Liver (tissue), 8 donors: ENCODE measurements at regions not wholly inside any gene's neighbourhood (a gene's known extent, or its start where the extent isn't known, plus 50 kb on each side); places are given as distances from the start of the nearest gene placed in this dataset.

Experiments
- DNase-seq: peaks from one replicate; pipeline ENCODE4 v3.0.0-alpha.2; 2017; ENCODE audit warnings: low spot score
- H3K27ac ChIP-seq, 2 donors: one replicate each; pipeline ENCODE4 v1.7.0; 2013; ENCODE audit warnings: inconsistent platforms in 2 of 2, low read length in 2 of 2, control low read depth in 1 of 2, low read depth in 1 of 2, mild to moderate bottlenecking in 1 of 2
- H3K27me3 ChIP-seq, 4 donors: one replicate each; pipeline versions ENCODE4 v1.6.1 to v1.7.0; 2013; ENCODE audit warnings: low read length in 3 of 4, inconsistent platforms in 1 of 4, mild to moderate bottlenecking in 1 of 4, moderate library complexity in 1 of 4; ENCODE audit not compliant: control insufficient read depth in 4 of 4, insufficient read depth in 4 of 4
- H3K36me3 ChIP-seq, 4 donors: one replicate each; pipeline versions ENCODE4 v1.6.1 to v1.7.0; 2013; ENCODE audit warnings: low read length in 3 of 4, mild to moderate bottlenecking in 3 of 4, low read depth in 1 of 4, moderate library complexity in 1 of 4; ENCODE audit not compliant: control insufficient read depth in 4 of 4, insufficient read depth in 3 of 4
- H3K4me1 ChIP-seq, 4 donors: one replicate each; pipeline versions ENCODE4 v1.6.1 to v1.7.0; 2013; ENCODE audit warnings: low read length in 3 of 4, mild to moderate bottlenecking in 3 of 4, moderate library complexity in 1 of 4; ENCODE audit not compliant: control insufficient read depth in 4 of 4, insufficient read depth in 4 of 4
- H3K4me3 ChIP-seq, 3 donors: one replicate each; pipeline versions ENCODE4 v1.6.1 to v1.7.0; 2013; ENCODE audit warnings: low read length in 3 of 3, control low read depth in 1 of 3, low read depth in 1 of 3, mild to moderate bottlenecking in 1 of 3
- H3K9ac ChIP-seq, 2 donors: one replicate each; pipeline ENCODE4 v1.7.0; 2013; ENCODE audit warnings: low read length in 2 of 2, mild to moderate bottlenecking in 2 of 2, moderate library complexity in 2 of 2, control low read depth in 1 of 2, low read depth in 1 of 2
- H3K9me3 ChIP-seq, 4 donors: one replicate each; pipeline versions ENCODE4 v1.6.1 to v1.7.0; 2013; ENCODE audit warnings: low read length in 3 of 4; ENCODE audit not compliant: control insufficient read depth in 4 of 4
- EGR1 ChIP-seq, 2 donors: IDR thresholded peaks; 2 replicates each; pipeline ENCODE4 v1.6.1; 2016 to 2018; ENCODE audit warnings: antibody characterized with exemption in 2 of 2, low read depth in 2 of 2
- FOXA1 ChIP-seq: IDR thresholded peaks from 2 replicates; pipeline ENCODE4 v1.6.1; 2016; ENCODE audit warnings: antibody characterized with exemption
- FOXA2 ChIP-seq: IDR thresholded peaks from 2 replicates; pipeline ENCODE4 v1.6.1; 2016; ENCODE audit warnings: antibody characterized with exemption
- GABPA ChIP-seq, 2 donors: IDR thresholded peaks in 1 of 2; conservative IDR thresholded peaks in 1 of 2; 2 replicates each; pipeline ENCODE4 v1.6.1; 2016; ENCODE audit warnings: antibody characterized with exemption in 2 of 2, mild to moderate bottlenecking in 1 of 2, moderate library complexity in 1 of 2
- HNF4A ChIP-seq, 2 donors: conservative IDR thresholded peaks; 2 replicates each; pipeline ENCODE4 v1.6.1; 2016; ENCODE audit warnings: antibody characterized with exemption in 2 of 2, mild to moderate bottlenecking in 2 of 2
- HNF4G ChIP-seq: IDR thresholded peaks from 2 replicates; pipeline ENCODE4 v1.6.1; 2016; ENCODE audit warnings: antibody characterized with exemption
- JUND ChIP-seq, 2 donors: IDR thresholded peaks; 2 replicates each; pipeline ENCODE4 v1.6.1; 2016; ENCODE audit warnings: antibody characterized with exemption in 2 of 2
- NR2F2 ChIP-seq: IDR thresholded peaks from 2 replicates; pipeline ENCODE4 v1.6.1; 2016; ENCODE audit warnings: antibody characterized with exemption
- RAD21 ChIP-seq, 2 donors: IDR thresholded peaks; 2 replicates each; pipeline ENCODE4 v1.6.1; 2016; ENCODE audit warnings: antibody characterized with exemption in 2 of 2, mild to moderate bottlenecking in 2 of 2
- RXRA ChIP-seq, 2 donors: IDR thresholded peaks; 2 replicates each; pipeline ENCODE4 v1.6.1; 2017 to 2018; ENCODE audit warnings: antibody characterized with exemption in 2 of 2, mild to moderate bottlenecking in 1 of 2
- SP1 ChIP-seq: IDR thresholded peaks from 2 replicates; pipeline ENCODE4 v1.6.1; 2018; ENCODE audit warnings: antibody characterized with exemption, mild to moderate bottlenecking
- YY1 ChIP-seq: IDR thresholded peaks from 2 replicates; pipeline ENCODE4 v1.6.1; 2016; ENCODE audit warnings: antibody characterized with exemption, mild to moderate bottlenecking
- WGBS: extraction: QIAGEN DNeasy Blood & Tissue Kit; methylation state at CpG from one replicate; pipeline ENCODE4 v1.1.7; 2013; 5-methylcytosine and 5-hydroxymethylcytosine counted together
- TF ChIP-seq, protein P1 (sequence below): IDR thresholded peaks from 2 replicates; pipeline ENCODE4 v1.6.1; 2016; ENCODE audit warnings: antibody characterized with exemption
- TF ChIP-seq, protein P2 (sequence below): IDR thresholded peaks from 2 replicates; pipeline ENCODE4 v1.6.1; 2016; ENCODE audit warnings: antibody characterized with exemption
- TF ChIP-seq, protein P3 (sequence below): IDR thresholded peaks from 2 replicates; pipeline ENCODE4 v1.6.1; 2016; ENCODE audit warnings: antibody characterized with exemption, mild to moderate bottlenecking
- TF ChIP-seq, protein P4 (sequence below): fragments of 150-350 bp; IDR thresholded peaks from 2 replicates; pipeline ENCODE4 v1.5.1; 2017; ENCODE audit warnings: improper control_type of control experiment, low read depth, low read length; ENCODE audit not compliant: missing input control
- donor health status: healthy.
- donor health status: healthy.
- donor health status: healthy.
- donor health status: healthy.
- donor health status: healthy.

DNA sequence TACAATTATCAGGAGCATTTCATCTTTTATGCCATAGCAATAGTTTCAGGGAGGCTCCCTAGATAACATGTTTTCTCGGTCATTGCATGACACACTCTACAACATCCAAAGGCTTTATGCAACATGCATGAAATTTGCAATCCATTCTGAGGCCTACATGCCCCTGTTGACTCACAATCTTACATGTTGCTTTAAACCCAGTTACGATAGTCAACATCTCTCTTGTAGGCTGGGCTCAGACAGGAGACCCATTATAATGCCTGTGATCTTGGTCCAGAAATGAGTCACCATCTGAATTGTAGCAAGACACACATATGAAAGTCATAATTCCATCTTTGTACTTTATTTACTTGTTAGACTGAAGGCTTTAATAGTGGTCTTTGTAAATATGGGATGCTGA, 1050.3 kb upstream of the AMELY start:
- H3K9ac ChIP-seq = no peak overlapping the region
- no peaks in the 10 kb centered on the region for H3K9me3 ChIP-seq
- no peak overlapping the region for H3K27ac ChIP-seq
- H3K4me3 ChIP-seq = no peak overlapping the region
- 80% methylated on average over 2 of the region's 2 CpGs for WGBS
- H3K36me3 ChIP-seq = no peaks in the 10 kb centered on the region
- H3K4me1 ChIP-seq = peaks cover 0 to 2% (median 0%) of the 10 kb centered on the region in 4 donors
- DNase-seq = no peak
- no peak for TF ChIP-seq FOXA1
- no peak for TF ChIP-seq JUND (IDR thresholded peaks at IDR 0.05)
- no peak for TF ChIP-seq YY1
- TF ChIP-seq GABPA (IDR thresholded peaks at IDR 0.05 in 1 of 2, conservative IDR thresholded peaks at IDR 0.05 in 1 of 2) = no peak
- TF ChIP-seq RAD21 (IDR thresholded peaks at IDR 0.05) = no peak
- TF ChIP-seq, protein P1, sequence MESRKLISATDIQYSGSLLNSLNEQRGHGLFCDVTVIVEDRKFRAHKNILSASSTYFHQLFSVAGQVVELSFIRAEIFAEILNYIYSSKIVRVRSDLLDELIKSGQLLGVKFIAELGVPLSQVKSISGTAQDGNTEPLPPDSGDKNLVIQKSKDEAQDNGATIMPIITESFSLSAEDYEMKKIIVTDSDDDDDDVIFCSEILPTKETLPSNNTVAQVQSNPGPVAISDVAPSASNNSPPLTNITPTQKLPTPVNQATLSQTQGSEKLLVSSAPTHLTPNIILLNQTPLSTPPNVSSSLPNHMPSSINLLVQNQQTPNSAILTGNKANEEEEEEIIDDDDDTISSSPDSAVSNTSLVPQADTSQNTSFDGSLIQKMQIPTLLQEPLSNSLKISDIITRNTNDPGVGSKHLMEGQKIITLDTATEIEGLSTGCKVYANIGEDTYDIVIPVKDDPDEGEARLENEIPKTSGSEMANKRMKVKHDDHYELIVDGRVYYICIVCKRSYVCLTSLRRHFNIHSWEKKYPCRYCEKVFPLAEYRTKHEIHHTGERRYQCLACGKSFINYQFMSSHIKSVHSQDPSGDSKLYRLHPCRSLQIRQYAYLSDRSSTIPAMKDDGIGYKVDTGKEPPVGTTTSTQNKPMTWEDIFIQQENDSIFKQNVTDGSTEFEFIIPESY = no peak
- H3K27me3 ChIP-seq = no peaks in the 10 kb centered on the region

DNA sequence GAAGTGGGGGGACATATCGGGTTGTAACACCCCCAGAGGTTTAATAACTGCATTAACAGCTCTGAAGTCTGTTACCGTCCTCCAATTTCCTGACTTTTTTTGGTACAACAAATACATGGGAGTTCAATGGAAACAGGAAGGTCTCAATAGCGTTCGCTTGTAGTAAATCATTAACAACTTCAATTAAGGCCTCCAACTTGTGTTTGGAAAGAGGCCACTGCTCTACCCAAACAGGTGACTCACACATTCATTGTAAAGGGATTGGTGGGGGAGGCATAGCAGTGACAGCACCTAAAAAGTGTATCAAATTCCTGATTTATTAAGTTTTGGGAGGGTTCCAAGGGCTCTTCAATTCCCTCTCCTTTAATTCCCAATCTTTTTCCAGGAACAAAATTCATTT, 1046.2 kb upstream of the AMELY start:
- Histone ChIP-seq H3K36me3 (no peaks in the 10 kb centered on the region), H3K27ac (no peak overlapping the region), H3K27me3 (no peaks in the 10 kb centered on the region), H3K4me3 (no peak overlapping the region), H3K9me3 (no peaks in the 10 kb centered on the region), H3K4me1 (no peaks in the 10 kb centered on the region), H3K9ac (no peak overlapping the region)
- DNase-seq = no peak
- TF ChIP-seq EGR1 (IDR thresholded peaks at IDR 0.05; ENCODE audit: low read depth in 2 of 2) (no peak), GABPA (IDR thresholded peaks at IDR 0.05 in 1 of 2, conservative IDR thresholded peaks at IDR 0.05 in 1 of 2) (no peak), JUND (IDR thresholded peaks at IDR 0.05) (peak in 1 of 2 donors; percentile 51), RXRA (IDR thresholded peaks at IDR 0.05) (peak in 1 of 2 donors; percentile 41), NR2F2 (no peak), HNF4G (no peak), FOXA1 (no peak), SP1 (no peak), HNF4A (conservative IDR thresholded peaks at IDR 0.05) (no peak), YY1 (peak; percentile 44), RAD21 (IDR thresholded peaks at IDR 0.05) (peak in 1 of 2 donors; percentile 13), FOXA2 (no peak)
- TF ChIP-seq, protein P2, sequence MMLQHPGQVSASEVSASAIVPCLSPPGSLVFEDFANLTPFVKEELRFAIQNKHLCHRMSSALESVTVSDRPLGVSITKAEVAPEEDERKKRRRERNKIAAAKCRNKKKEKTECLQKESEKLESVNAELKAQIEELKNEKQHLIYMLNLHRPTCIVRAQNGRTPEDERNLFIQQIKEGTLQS = no peak
- TF ChIP-seq, protein P3, sequence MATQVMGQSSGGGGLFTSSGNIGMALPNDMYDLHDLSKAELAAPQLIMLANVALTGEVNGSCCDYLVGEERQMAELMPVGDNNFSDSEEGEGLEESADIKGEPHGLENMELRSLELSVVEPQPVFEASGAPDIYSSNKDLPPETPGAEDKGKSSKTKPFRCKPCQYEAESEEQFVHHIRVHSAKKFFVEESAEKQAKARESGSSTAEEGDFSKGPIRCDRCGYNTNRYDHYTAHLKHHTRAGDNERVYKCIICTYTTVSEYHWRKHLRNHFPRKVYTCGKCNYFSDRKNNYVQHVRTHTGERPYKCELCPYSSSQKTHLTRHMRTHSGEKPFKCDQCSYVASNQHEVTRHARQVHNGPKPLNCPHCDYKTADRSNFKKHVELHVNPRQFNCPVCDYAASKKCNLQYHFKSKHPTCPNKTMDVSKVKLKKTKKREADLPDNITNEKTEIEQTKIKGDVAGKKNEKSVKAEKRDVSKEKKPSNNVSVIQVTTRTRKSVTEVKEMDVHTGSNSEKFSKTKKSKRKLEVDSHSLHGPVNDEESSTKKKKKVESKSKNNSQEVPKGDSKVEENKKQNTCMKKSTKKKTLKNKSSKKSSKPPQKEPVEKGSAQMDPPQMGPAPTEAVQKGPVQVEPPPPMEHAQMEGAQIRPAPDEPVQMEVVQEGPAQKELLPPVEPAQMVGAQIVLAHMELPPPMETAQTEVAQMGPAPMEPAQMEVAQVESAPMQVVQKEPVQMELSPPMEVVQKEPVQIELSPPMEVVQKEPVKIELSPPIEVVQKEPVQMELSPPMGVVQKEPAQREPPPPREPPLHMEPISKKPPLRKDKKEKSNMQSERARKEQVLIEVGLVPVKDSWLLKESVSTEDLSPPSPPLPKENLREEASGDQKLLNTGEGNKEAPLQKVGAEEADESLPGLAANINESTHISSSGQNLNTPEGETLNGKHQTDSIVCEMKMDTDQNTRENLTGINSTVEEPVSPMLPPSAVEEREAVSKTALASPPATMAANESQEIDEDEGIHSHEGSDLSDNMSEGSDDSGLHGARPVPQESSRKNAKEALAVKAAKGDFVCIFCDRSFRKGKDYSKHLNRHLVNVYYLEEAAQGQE = no peak
- TF ChIP-seq, protein P4, sequence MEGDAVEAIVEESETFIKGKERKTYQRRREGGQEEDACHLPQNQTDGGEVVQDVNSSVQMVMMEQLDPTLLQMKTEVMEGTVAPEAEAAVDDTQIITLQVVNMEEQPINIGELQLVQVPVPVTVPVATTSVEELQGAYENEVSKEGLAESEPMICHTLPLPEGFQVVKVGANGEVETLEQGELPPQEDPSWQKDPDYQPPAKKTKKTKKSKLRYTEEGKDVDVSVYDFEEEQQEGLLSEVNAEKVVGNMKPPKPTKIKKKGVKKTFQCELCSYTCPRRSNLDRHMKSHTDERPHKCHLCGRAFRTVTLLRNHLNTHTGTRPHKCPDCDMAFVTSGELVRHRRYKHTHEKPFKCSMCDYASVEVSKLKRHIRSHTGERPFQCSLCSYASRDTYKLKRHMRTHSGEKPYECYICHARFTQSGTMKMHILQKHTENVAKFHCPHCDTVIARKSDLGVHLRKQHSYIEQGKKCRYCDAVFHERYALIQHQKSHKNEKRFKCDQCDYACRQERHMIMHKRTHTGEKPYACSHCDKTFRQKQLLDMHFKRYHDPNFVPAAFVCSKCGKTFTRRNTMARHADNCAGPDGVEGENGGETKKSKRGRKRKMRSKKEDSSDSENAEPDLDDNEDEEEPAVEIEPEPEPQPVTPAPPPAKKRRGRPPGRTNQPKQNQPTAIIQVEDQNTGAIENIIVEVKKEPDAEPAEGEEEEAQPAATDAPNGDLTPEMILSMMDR = no peak
- TF ChIP-seq, protein P1 = no peak
- 33% methylated on average over 4 of the region's 4 CpGs for WGBS
